HG02981 (cell line): ENCODE measurements at regions not wholly inside any gene's neighbourhood (a gene's known extent, or its start where the extent isn't known, plus 50 kb on each side); places are given as distances from the start of the nearest gene placed in this dataset.

Experiments
- ATAC-seq: cut with Tn5 transposase; IDR thresholded peaks from one replicate; pipeline ENCODE4 v1.9.1; 2021; ENCODE audit warnings: mild to moderate bottlenecking, moderate library complexity; ENCODE audit not compliant: unreplicated experiment

DNA sequence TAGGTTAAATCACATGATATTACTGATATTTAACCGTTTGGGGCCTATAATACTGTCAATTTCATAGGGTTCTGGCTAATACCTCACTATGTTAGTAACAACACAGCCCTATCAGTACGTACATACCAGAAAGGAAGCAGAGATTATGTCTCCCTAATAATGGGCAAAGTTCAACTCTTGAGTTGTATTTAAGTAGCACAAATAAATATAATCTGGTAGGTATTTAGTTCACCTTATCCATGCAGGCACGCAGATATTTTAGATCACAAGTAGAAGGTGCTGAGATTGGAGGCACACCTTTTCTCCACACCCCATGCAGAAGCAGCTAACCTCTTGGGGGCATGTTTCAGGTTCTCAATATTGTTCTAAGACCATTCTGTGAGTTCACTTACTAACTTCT lies 118.9 kb downstream of the IRS1 start:
- no peak for ATAC-seq

- ATAC-seq: no peak
Measured at GRCh38 chr2:226679389-226680065, 120.1 kb downstream of the IRS1 start.

GRCh38 chr2:226678422-226678821 lies 121.2 kb downstream of the IRS1 start:
- ATAC-seq: no peak

- no peak for ATAC-seq
Measured at GRCh38 chr2:226677080-226677479, 122.5 kb downstream of the IRS1 start.

DNA sequence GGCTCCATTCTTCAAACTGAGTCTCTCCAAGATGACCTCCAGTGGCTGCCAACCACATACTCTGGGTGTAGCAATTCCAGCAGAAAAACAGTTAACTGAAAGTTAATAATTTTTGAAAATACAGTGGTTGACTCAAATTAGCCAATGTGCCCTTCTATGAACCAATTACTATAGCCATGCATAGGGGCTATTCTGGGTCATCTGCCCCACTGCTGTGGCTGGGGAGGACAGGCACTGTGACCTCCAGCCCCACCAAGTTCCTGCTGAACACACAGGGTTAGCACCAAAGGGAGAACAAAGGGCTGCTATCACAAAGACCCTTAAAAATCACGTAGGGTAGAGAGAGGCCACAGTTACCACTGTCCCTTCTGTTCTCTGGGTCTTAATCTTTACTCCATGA lies 123.0 kb downstream of the IRS1 start:
- no peak for ATAC-seq

DNA sequence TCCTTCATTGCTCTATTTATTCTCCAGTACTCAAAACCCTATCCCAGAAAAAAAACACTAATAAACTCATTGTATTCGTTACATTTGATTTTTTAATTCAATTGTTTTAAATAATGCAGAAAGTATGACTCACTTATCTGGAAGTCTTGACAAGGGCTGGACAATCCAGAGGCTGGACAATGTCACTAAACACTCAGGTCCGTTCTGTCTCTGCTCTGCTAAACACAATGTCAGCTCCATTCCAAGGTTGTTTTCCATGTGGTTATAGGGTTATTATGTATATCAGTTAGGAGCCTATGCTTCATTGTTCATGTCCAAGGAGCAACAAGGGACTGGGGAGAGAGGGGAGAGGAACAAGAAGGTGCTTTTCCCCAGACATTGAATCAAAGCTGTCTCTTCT lies 125.5 kb downstream of the IRS1 start:
- ATAC-seq: no peak

DNA sequence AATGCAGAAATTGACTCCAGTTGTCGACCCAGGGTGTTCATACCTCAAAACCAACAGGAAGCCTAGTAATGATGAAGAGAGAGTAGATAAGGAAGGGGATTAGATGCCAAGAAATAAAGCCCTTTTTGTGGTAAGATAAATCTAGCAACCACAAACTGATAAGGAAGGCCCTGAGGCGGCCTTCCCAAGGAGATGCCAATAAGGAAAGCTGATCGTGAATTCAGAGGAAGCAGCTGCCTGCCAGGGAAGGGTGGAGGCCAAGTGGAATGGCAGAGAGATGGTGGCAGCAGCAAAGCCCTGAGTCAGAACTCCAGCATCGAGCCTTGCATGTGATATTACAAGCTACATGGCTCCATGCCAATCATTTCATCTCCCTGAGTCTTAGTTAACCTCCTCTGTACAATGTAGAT lies 126.3 kb downstream of the IRS1 start:
- no peak for ATAC-seq

GRCh38 chr2:226671141-226671676 lies 128.4 kb downstream of the IRS1 start:
- no peak for ATAC-seq

- ATAC-seq: peak; percentile 62
Measured at GRCh38 chr2:226669905-226670304, 129.7 kb downstream of the IRS1 start.

- no peak for ATAC-seq
Measured at GRCh38 chr2:226669249-226669648, 130.4 kb downstream of the IRS1 start.

GRCh38 chr2:226667736-226668135 lies 131.9 kb downstream of the IRS1 start:
- no peak for ATAC-seq

DNA sequence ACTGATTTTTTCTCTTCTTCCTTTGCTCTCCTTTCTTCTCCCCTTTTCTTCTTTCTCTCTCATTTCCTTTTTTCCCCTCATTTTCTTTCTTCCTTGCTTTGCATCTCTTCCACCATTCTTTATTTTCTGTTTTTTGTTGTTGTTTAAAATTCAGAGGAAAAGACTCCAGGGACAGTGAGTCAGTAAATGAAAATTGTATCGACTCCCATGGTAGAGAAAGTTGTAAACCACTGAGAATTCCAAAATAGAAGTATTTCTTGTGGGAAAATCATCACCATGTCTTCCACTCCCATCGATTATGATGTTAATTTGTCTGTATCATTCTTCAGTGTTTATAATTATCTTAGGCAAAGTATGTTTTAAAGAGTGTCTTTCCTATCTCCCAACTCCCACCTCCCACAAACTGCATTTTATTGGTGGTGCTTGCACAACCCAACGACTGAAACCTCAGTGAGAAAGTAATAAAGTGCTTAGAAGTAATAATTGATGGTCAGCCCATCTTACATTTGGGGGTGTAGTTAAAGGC lies 134.3 kb downstream of the IRS1 start:
- ATAC-seq: no peak

- ATAC-seq: no peak
Measured at GRCh38 chr2:226664661-226665060, 135.0 kb downstream of the IRS1 start.

DNA sequence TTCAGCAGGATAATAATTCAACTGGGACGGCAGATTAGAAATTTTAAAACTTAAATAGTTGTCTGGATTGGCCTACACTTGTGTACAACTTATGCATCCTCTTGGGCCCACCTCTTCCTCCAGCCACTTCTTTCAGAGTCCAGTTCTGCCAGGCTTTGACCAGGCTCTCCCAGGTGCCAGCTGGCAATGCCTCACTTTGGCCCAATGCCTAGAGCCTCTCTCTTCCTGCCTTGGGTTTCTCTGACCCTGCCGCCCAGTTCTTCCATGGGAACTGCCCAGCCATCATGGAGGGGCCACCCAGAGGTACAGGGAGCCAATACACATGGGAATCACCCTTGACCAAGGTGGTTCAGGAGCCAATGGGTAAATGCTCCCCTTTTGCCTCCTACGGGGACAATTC lies 135.5 kb downstream of the IRS1 start:
- no peak for ATAC-seq

DNA sequence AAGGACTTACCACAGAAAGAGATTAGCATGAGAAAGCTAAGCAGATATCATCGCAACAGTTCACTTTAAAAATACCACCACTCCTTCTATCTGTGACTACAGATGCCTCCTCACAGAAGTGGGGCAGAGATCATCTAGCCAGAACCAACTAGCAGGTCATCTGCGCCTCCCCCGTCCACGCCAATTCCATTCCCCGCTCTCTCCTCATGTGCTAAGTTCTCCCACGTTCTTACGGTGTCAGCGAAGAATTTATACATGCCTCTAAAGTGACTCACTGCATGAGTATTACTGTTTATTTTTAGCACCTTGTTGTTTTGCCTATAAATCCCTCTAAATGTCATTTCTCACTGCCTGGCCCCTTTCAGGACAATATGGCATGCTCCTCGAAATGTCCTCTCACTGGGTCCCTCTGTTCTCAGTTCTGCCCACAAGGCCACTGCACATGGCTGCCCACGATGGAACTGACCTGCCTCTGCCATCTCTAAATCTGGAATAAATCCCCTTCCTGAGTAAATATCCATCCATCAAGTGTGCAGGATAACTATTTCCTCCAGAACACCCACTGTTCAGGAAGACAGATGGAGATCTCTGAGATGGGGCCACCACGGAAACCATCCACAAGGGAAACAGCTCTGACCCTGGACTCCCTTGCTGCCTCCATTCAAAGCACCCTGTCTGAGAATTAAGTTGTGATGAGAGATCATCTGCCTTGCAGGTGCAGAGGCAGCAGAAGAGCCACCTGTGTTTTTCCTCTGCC lies 137.7 kb downstream of the IRS1 start:
- ATAC-seq: no peak

DNA sequence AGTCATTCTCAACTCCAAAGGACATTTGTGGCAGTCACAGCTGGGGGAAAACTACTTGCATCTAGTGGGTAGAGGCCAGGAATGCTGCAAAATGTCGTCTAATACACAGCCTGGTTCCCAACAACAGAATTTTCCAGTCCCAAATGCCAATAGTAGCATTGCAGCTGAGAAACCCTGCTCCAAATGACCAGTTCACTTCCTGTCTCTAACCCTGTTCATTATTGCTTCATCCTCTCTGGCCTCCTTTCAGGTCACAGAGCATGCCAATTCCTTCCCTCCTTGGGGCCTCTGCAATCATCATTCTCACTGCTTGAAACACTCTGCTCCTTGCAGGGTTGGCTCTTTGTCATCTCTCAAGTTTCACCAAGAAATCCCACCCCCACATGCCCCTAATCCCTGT lies 139.1 kb downstream of the IRS1 start:
- no peak for ATAC-seq

DNA sequence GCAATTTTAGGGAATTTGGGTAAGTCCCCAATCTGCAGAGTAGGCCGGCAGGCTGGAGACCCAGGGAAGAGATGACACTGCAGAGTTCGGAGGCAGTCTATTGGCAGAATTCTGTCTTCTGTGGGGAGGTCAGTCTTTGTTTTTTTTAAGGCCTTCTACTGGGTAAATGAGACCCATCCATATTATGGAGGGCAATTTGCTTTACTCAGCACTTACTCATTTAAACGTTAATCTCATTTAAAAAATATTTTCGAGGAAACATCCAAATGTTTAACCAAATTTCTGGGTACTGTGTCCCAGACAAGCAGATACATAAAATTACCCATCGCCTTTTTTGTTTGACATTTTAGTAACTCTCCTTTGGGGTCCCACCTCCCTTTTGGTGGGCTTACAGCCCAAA lies 139.5 kb downstream of the IRS1 start:
- ATAC-seq: no peak

GRCh38 chr2:226659410-226659809 lies 140.2 kb downstream of the IRS1 start:
- no peak for ATAC-seq

DNA sequence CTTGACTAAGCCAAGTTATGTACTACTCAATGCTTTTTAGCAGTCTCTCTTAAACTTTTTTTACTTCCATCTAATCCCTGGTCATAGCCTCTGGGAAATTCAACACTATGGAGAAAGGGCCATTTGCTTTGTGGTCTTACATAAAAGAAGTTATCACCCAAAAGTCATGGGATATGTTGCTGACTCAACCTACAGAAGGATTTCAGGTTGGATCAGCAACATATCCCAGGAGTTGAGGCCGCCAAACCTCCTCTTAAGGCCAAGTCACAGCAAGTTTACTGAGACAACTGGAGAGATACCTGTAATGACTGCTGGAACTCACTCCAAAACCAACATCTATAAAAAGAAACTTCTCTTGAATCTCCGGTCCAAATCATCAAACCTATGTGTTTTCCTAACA lies 141.1 kb downstream of the IRS1 start:
- no peak for ATAC-seq

DNA sequence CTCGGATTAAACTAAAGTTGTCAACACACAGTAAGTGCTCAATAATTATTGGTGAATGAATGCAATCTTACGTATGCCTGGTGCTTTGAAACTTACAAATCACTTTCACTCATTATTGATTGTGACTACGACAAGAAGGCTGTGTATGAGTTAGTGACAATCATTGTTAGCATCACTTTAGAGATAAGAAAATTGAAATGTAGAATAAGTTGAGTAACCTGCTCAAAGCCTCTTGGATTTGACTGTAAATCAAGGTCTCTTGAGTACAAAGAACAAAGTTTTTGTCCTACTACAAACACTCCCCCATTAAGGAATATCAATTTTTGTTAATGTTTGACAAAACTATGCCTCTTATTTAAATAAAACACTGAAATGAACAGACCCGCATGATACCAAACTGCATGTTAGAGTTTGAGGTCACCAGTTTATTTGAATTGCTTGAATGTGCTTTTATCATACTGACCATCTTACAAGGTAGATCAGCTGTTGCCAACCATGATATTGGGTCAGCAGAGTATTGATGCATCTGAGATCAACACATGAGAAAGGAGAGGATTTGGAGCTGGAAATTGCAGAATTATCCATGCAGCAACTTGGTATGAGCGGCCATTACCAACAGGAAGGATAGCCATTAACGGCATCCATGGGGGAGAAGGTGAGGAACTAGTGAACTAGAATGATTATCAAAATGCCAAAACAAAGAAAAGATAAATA lies 142.1 kb downstream of the IRS1 start:
- ATAC-seq: no peak

- no peak for ATAC-seq
Measured at GRCh38 chr2:226656367-226656766, 143.3 kb downstream of the IRS1 start.
